ENCODE measurements at regions not wholly inside any gene's neighbourhood (a gene's known extent, or its start where the extent isn't known, plus 50 kb on each side); places are given as distances from the start of the nearest gene placed in this dataset.
"Not testable (repeated sequence)": the region's sequence is repeated elsewhere in the genome, so short reads cannot be mapped to it uniquely, and the experiment has no call there.

DNA sequence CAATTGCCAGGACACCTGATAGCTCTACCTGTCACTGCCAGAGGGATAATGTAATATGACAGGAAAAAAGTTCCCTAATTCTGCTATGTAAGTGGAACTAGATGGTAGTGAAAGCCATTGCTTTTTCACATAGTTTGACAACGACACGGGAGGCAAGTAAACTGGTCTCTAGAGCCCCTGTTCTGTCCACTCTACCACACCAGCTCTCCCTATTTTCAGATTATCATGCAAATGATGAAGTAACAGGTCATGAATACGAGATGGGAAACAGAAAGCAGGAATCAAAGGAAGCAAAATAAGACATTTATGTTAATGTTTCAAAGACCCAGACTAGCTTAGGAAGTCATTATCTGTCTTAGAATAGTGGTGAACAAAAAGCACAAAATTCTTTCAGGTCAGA lies 56.2 kb downstream of the TAF11L14 start:
- DNase-seq, result no peak

DNA sequence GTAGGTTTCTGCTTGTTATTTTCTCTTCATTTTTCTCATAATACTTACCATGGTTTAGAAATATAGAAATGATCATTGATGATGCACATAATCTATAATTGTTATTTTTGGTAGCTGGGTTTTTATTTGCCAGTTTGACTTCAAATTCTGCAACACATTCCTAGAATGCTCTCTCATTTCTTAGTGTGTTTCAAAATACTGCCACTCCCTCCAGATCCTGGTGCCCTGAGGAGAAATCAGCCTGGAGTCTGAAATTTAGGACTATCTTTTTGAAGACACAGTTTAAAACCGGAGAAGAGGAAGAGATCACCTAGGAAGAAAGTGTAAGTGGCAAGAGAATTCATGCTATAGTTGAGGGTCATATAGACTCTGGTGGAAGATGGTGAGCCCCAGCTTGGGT lies 57.5 kb downstream of the TAF11L14 start:
- DNase-seq, result no peak

DNA sequence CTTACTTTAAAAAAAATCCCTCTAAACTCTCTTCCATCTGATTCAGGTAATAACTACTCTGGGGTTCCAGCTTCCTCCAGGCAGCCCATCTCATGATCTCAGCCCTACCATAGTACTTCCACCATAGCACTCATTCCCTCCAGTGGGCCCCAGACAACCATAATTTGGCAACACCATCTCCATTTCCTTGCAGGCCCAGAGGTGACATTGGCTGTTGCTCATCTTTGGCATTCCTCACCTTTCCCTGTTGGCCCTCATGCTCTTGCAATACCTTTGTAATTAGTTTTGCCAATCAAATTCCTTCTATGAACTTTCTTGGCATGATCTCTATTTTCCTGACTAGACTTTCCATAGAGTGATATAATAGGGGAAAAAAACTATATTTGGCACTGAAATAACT lies 60.1 kb downstream of the TAF11L14 start:
- DNase-seq, result no peak

DNA sequence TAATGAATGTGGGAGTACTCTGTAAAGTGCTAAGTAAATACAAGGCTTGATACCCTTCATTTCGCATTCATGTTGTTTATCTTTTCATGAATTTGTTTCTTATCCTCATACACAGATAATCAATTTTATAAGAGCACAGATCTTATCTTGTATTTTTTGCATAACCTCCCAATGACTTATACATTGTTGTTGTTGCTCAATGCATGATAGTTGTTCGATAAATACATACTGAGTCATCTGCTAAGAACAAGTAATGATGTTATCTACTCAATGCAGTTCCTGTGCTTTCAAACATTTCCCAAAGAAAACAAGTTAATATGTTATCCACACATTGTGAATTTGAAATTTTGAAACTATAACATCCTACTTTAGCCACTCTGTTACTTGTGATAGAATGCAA lies 60.7 kb downstream of the TAF11L14 start:
- DNase-seq, result no peak

DNA sequence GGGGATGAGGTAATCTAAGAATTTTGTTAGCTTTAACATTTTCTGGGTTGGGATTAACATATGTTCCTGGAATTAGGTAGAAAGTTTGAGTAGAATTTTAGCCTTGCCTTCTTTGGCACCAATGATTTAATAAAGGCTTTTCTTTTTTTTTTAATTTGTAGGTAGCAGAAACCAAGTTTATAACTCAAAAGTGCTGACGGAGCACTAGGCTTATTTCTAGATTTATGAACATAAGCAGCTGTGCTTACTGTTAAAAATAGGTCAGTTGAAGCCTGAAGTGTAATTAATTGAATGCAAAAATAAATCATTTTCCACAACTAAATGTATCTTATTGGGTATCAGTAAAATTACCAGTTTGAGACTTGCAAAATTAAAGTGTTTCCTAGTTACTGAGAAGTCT lies 62.4 kb downstream of the TAF11L14 start:
- no peak for DNase-seq

DNA sequence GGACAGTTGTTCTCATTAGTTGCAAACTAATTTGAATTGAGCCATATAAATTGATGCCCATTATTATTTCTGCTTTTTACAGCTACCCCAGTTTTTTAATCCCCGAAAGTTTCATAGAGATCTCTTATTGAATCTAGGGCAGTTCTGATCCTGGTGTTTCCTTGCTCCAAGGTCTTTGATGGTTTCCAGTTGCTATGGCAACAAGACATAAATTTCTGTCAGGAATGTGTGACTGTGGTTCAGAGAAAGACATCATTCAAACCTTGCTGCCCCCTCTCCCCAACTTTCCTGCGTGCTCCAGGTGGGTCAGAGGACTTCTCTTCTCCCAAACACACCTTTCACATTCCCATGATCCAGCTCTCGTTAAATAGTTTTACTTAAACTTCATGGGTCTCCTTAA lies 63.4 kb downstream of the TAF11L14 start:
- no peak for DNase-seq

DNA sequence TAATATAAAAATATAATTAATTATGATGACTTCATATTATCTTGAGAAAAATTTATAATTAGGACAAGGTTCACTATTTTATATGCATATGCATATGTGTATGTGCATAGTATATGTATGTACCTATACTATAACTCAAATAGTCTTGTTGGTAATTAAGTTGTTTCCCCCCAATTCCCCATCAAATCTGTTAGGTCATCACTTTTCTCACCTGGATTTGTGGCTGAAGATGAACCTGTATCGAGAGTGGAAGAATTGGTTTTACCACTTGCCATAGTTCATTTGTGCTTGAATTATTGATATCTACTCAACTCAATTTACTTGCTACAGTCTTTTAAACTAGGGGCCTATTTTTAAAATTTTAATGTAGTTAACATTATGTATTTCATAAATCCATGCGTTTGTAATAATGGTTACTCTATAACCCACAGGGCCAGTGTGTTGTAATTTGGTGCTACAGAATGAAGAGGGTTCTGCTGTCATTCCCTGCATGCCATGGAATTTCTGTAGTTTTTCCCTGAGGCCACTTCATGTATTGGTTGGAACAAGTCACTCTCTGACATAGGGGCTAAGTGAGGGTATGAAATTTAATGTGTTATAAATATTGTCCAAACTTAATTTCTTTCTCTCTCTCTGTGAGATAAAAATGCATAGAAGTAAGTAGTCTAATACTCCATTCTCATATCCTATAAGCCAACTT lies 74.9 kb downstream of the TAF11L14 start:
- DNase-seq, result no peak

DNA sequence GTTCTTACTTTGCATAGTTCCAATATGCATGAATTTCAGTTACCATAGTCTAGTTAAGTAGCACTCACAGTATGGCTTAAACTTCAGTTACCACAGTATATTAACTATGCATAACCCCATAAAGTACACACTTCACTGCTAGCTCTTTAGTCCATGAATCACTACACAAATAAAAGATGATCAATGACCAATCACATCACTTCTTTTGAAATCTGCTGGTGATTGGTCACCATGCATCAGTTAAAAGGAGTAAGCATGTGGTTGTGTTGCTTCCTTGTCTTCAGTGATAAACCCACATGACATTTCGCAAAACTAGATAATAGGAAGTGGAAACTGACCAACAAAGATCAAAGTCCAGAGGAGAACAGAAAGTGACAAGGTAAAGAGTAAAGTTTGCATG lies 79.0 kb downstream of the TAF11L14 start:
- no peak for DNase-seq

DNA sequence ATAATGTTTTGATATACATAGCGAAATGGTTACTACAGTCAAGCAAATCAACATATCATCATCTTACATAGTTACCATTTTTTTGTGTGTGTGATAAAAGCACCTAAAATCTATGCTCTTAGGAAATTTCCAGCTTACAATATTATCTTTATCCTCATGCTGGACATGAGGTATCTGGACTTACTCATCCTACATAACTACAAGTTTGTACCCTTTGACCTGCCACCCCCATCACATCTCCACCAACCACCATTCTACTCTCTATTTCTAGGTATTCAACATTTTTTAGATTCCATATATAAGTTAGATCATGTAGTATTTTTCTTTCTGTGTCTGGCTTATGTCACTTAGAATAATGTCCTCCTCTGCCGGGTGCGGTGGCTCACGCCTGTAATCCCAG lies 79.9 kb downstream of the TAF11L14 start:
- DNase-seq, result no peak

DNA sequence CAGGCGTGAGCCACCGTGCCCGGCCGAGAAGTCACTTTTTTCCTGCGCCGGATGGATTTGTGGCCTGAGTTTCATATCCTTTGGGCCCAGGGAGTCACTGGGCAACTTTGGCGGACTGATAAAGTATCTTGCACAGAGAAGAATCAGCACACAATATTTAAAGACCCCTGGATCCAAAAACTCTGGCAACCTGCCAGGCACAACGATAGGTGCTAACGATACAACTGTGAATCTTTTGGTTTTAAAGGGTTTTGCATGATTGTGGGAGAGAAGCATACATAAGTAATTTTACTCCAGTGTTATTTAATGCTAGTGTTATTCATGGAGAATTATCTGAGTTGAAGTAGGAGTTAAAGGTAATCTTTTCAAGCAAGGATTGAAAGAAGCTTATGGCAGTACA lies 85.3 kb downstream of the TAF11L14 start:
- no peak for DNase-seq

DNA sequence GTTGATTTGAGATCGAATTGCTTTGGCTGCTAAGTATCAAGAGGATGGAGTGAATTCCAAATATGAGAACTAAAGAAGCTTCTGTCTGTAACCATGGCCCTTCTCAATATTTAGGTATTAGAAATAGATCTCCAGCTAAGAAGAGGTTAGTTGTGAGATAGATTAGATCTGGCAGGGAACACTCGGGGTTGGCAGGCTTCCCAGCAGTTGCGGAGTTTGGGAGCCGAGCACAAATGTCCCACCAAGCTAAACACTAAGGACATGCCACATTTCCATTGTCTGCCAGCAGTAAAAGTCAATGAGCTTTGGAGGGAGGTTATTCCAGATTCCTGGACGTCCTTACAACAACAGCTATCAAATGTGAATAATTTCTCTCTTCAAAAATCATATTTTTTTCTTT lies 85.8 kb downstream of the TAF11L14 start:
- DNase-seq, result no peak

DNA sequence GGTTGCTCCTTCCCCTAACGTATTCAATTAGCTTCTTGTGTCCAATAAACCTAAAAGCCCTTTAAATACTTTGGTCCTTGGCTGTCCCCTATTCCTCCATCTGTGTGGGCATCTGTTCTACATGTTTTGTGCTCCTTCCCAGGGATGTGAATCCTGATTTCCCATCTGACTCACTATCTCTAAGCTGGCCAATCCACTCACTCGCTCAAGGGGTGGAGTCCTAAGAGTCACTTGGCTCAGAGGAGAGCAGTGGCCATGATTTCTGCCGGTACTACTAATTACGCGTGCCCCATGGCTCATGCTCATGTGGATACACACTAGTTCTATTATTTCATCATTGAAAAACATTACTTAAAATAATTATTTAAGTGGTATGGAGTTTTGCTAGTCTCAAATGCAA lies 89.6 kb downstream of the TAF11L14 start:
- DNase-seq, result no peak

DNA sequence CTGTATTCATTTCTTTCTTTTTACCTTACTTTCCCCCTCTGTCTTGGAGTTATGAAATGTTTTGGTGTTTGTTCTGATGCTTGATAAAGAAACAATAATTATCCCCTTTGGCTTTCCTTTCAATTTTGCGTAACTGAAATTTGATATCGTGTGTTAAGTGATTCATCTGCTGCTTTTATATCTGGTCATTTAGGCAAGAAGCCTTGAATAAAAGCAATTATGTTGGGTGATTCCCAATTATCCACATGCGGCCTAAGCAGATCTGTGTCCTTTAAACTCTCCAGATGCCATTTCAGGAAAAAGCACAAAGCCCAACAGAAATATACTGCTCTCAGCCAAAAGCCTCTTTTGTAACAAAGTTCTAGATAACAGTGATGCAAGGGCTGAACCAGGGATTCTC lies 92.8 kb downstream of the TAF11L14 start:
- no peak for DNase-seq

DNA sequence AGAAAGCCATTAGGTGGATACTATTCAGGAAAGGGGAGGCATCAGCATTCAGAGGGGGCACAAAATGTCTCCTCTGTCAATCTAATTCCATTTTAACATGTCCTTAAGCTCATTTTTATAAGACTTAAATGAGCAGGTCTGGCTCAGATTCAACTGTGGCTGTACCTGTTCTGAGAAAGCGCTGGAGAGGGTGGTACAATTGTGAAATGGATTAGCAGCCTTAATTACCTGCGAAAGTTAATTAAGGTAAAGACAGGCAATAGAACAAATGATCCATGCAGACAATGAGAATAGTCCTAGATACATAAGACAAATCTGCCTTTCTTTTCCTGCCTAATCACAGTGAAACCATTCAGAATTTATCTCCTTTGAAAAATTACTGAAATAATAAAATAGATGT lies 96.2 kb downstream of the TAF11L14 start:
- no peak for DNase-seq

DNA sequence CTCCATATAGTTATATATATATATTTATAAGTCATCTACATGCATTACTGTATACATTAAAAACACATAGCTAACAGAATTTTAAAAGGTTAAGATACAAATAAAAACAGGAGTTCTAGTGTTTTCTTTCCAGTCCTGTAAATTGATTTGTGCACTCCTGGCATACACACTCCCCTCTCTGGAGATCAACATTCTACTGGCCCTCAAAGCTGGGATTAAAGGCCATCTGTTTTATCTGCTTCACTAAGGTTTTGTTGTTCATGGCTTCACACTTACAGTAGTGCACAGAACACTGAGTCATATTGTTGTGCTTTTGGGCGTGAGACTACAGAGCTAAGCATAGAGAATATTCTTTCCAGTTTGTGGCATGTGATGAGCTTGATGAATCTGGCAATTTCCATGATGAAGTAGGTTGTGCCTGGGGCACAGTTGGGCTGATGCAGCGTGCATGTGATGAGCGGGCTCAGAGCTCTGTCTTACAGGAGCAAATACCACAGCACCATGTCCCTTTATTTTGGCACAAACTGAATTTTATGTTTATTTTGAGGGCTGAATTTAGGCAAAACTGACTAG lies 98.2 kb downstream of the TAF11L14 start:
- no peak for DNase-seq

DNA sequence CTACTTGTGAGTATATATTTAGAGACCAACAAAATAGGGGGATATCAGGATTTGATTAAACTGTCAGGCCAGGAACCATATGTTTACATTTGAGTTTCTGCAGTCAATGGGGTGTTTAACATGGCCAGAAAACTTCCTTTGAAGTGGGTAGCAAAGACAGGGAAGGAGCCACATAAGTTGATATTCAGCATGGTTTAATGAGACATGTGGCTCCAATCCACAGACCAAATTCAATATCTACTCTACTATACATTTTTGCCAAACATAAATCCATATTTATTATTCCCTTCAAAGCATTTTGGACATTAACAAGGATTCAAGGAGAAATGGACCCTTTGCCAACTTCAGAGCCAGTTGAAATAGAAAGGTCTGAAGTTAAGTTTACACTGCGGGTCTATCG lies 99.8 kb downstream of the TAF11L14 start:
- DNase-seq, result no peak

DNA sequence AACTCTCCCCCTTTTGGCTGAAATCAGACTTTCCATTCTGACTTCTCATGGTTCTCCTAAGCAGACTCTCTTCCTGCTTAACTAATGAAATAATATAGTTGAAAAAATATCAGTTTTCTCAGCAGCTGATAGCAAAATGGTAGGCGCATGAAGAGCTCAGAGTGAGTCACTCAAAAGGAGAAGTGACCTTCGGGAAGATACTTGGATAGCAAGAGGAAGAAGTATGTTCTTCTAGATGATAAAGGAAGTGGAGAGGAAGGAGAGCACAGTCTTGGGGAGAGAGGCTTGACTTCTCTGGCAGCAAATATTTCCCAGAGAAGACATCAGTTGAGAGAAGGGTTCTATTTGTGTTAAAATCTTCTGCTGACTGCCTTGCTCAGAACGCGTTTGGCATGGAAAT lies 101.5 kb downstream of the TAF11L14 start:
- DNase-seq, result no peak

DNA sequence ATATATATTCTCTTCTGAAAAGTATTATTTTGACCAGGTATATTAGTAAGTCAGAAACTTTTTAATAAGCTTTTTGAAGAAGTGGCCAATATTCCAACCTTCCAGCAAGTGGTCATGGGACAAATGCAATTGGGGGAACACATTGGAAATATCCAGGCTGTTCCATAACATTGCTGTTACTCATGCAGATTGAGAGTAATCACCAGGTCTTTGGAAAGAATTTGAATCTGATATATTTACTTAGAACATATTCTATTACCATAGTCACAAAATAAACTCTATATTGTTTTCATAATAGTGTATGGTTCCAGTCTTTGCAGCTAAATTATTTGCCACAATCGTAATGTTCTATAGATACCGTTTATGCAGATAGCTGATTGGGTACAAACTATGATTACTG lies 102.8 kb downstream of the TAF11L14 start:
- no peak for DNase-seq

DNA sequence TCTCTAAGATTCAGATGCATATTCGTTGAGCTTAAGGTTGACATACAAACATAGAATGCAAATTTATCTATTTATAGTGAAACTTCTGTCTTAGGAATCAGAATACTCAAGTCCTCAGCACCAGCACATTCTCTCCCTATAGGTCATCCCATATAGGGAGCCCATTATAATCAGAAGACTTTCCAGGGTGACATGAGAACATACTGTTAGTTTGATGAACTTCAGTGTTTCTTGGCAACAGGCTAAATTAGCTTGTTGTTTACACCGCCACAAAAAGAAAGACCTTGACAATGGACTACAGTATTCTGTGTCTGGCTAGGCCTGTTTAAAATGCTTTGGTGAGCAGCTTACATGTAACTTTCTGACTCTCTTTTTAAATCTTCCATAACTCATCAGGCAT lies 104.2 kb downstream of the TAF11L14 start:
- no peak for DNase-seq

DNA sequence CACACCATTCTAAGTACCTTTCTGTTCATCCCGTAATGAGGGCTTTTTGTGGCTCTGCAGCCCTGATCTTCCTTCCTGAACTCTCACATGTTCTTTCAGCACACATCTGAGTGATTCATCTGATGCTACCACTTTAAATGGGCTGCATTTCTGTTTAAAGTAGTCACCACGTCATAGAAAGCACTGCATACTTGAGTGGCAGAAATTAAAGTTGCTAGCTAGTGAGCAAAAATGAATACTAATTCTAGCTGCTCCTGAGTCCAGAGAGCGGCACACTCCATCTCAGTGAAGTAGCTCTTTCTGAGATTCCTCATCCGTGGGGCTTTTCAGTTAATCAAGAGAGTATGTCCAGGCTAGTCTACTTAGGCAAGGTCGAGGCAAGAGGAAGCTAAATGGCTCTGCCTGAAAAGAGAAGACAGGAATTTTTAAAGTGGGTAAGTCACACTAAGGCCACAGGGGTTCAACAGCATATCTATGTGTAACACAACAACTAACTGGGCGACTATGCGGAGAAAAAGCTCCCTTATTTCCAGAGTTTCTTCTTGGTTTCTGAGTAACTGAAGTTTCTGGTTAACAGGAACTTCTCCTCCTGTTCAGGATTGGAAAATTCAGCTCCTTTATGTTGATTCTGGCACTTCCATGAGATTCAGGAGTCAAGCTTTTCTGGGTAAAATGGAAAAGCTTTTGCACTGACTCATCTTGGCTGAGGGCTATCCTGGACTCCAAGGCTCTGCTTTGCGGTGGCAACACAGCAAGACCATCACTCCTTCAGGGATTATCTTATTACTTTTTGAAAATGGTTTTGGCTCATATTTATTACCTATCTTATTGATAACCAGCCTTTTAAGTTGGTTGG lies 109.5 kb downstream of the TAF11L14 start:
- no peak for DNase-seq

DNA sequence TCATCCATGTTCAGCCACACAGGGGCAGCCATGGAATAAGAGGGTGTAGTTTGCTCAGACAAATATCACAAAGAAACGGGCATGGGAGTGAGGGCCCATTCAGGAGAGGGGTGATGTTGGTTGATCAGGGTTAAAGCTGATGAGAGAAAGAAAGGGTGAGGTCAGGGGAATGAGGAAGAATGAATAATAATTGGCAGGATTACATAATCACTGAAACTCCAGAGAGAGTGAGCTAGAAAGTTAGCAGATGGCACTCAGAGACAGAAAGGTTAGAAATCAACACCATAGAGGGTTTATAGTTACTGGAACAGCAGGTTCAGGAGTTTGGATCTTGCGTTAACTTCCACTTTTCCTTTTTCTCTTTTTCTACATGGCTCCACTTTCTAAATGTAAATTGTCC lies 113.9 kb downstream of the TAF11L14 start:
- no peak for DNase-seq

DNA sequence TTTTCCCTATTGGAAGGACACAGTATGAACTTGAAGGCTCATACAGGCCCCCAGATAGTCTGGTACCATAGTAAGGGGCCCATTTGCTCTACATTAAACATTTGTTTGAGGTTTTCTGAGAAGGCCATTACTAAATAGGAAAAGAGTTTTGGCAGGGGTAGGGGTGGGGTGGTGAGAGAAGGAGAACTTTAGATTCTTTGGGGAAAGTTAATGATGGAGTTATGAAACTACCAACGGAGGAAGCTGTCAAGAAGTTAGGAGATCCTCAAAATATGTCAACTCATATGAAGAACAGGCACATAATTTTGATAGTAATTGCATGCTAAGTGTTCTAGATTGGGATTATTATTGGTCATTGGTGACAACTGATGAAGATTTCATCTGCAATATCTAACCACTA lies 114.7 kb downstream of the TAF11L14 start:
- DNase-seq, result no peak

DNA sequence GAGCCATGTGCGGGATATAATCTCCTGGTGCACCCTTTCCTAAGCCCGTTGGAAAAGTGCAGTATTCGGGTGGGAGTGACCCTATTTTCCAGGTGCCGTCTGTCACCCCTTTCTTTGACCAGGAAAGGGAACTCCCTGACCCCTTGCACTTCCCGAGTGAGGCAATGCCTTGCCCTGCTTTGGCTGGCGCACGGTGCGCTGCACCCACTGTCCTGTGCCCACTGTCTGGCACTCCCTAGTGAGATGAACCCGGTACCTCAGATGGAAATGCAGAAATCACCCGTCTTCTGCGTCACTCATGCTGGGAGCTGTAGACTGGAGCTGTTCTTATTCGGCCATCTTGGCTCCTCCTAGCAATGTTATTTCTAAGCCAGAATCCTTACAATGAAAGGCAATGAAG lies 121.1 kb downstream of the TAF11L14 start:
- not testable (repeated sequence) for DNase-seq

DNA sequence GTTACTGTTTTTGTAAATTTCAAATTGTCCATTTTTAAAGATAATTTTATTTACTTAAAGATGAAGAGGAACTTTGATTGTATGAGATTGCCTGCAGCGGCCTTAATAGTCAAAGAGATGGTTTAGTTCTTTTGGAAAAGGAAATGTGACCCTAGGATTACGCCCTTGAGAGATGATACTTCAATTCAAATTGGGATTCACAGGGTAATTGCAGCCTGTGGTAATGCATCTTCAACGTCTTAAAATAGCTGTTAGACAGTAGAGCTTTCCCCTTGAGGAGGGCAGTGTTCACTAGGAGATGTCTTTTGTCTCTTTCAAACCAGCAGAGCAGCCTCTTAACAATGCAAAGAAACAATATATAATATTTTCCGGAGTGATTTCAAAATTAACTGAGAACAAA lies 127.1 kb downstream of the TAF11L14 start:
- DNase-seq, result no peak

All from NK-92 treated with Interleukin-12 subunit alpha and Interleukin-12 subunit beta, amount 100 ng/mL, for 24 hours (cell line).